Fibroblast of mammary gland (primary cell): ENCODE measurements at regions not wholly inside any gene's neighbourhood (a gene's known extent, or its start where the extent isn't known, plus 50 kb on each side); places are given as distances from the start of the nearest gene placed in this dataset.
"Not testable (repeated sequence)": the region's sequence is repeated elsewhere in the genome, so short reads cannot be mapped to it uniquely, and the experiment has no call there.

Experiments used
- DNase-seq: peaks from one replicate; pipeline ENCODE4 v3.0.0-alpha.2; 2010; ENCODE audit warnings: low read depth
- H3K4me3 ChIP-seq: 2 replicates; pipeline ENCODE4 v1.5.1; 2011; ENCODE audit warnings: low read depth, mild to moderate bottlenecking, low read length, moderate library complexity; ENCODE audit not compliant: control insufficient read depth
- CTCF ChIP-seq: conservative IDR thresholded peaks from 2 replicates; pipeline ENCODE4 v1.5.1; 2011; ENCODE audit warnings: low read depth, low read length, inconsistent platforms; ENCODE audit not compliant: control insufficient read depth, insufficient read depth

- H3K4me3 ChIP-seq = no peak overlapping the region
- no peak for DNase-seq
- TF ChIP-seq CTCF = no peak
Measured at GRCh38 chr3:21995079-21995607, 244.1 kb upstream of the ZNF385D start.

- no peak overlapping the region for H3K4me3 ChIP-seq
- TF ChIP-seq CTCF = no peak
- DNase-seq = peak; percentile 5
Measured at GRCh38 chr3:22007368-22007767, 256.4 kb upstream of the ZNF385D start.

GRCh38 chr3:22010997-22011396, 260.0 kb upstream of the ZNF385D start:
- no peak overlapping the region for H3K4me3 ChIP-seq
- no peak for DNase-seq
- no peak for TF ChIP-seq CTCF

- no peak overlapping the region for H3K4me3 ChIP-seq
- no peak for TF ChIP-seq CTCF
- peak; percentile 73 for DNase-seq
Measured at GRCh38 chr3:22012471-22012870, 261.5 kb upstream of the ZNF385D start.

GRCh38 chr3:22013641-22014040, 262.6 kb upstream of the ZNF385D start:
- H3K4me3 ChIP-seq = no peak overlapping the region
- DNase-seq = no peak
- no peak for TF ChIP-seq CTCF

- H3K4me3 ChIP-seq = no peak overlapping the region
- DNase-seq = no peak
- no peak for TF ChIP-seq CTCF
Measured at GRCh38 chr3:22016197-22016596, 265.2 kb upstream of the ZNF385D start.

GRCh38 chr3:22024638-22025037, 273.6 kb upstream of the ZNF385D start:
- not testable (repeated sequence) for H3K4me3 ChIP-seq, DNase-seq
